NCI-H1436 treated with DMSO at 0.1 percent for 48 hours (cell line): ENCODE measurements at regions not wholly inside any gene's neighbourhood (a gene's known extent, or its start where the extent isn't known, plus 50 kb on each side); places are given as distances from the start of the nearest gene placed in this dataset.
"Not testable (repeated sequence)": the region's sequence is repeated elsewhere in the genome, so short reads cannot be mapped to it uniquely, and the experiment has no call there.

ENCODE experiments used
- DNase-seq: peaks from one replicate; lab custom pipeline; 2025; lab: John Stamatoyannopoulos, UW

GRCh38 chr5:125251703-125252102, 505.3 kb upstream of the ZNF608 start:
- DNase-seq = no peak

GRCh38 chr5:125253634-125254033, 507.2 kb upstream of the ZNF608 start:
- DNase-seq = not testable (repeated sequence)

GRCh38 chr5:125254267-125254666, 507.8 kb upstream of the ZNF608 start:
- no peak for DNase-seq

GRCh38 chr5:125256296-125256695, 509.9 kb upstream of the ZNF608 start:
- DNase-seq = no peak

- DNase-seq = peak; percentile 64
Measured at GRCh38 chr5:125257057-125257972, 510.9 kb upstream of the ZNF608 start.

- no peak for DNase-seq
Measured at GRCh38 chr5:125257997-125258396, 511.6 kb upstream of the ZNF608 start.

GRCh38 chr5:125258615-125259014, 512.2 kb upstream of the ZNF608 start:
- no peak for DNase-seq

- DNase-seq = no peak
Measured at GRCh38 chr5:125261505-125262250, 515.2 kb upstream of the ZNF608 start.

- DNase-seq = no peak
Measured at GRCh38 chr5:125262782-125263181, 516.3 kb upstream of the ZNF608 start.

- no peak for DNase-seq
Measured at GRCh38 chr5:125263356-125263755, 516.9 kb upstream of the ZNF608 start.

GRCh38 chr5:125266106-125266505, 519.7 kb upstream of the ZNF608 start:
- no peak for DNase-seq

GRCh38 chr5:125267636-125268248, 521.3 kb upstream of the ZNF608 start:
- DNase-seq = no peak

GRCh38 chr5:125269926-125270325, 523.5 kb upstream of the ZNF608 start:
- no peak for DNase-seq

- no peak for DNase-seq
Measured at GRCh38 chr5:125272357-125272756, 525.9 kb upstream of the ZNF608 start.

- no peak for DNase-seq
Measured at GRCh38 chr5:125274211-125274610, 527.8 kb upstream of the ZNF608 start.

- DNase-seq = no peak
Measured at GRCh38 chr5:125274938-125275724, 528.7 kb upstream of the ZNF608 start.

- DNase-seq = no peak
Measured at GRCh38 chr5:125275725-125276090, 529.3 kb upstream of the ZNF608 start.

GRCh38 chr5:125276096-125276495, 529.7 kb upstream of the ZNF608 start:
- no peak for DNase-seq

GRCh38 chr5:125277494-125278154, 531.2 kb upstream of the ZNF608 start:
- no peak for DNase-seq

- no peak for DNase-seq
Measured at GRCh38 chr5:125278711-125279110, 532.3 kb upstream of the ZNF608 start.

GRCh38 chr5:125281667-125282066, 535.2 kb upstream of the ZNF608 start:
- no peak for DNase-seq
